ENCODE measurements at regions not wholly inside any gene's neighbourhood (a gene's known extent, or its start where the extent isn't known, plus 50 kb on each side); places are given as distances from the start of the nearest gene placed in this dataset.

- TF ChIP-seq, protein P1, sequence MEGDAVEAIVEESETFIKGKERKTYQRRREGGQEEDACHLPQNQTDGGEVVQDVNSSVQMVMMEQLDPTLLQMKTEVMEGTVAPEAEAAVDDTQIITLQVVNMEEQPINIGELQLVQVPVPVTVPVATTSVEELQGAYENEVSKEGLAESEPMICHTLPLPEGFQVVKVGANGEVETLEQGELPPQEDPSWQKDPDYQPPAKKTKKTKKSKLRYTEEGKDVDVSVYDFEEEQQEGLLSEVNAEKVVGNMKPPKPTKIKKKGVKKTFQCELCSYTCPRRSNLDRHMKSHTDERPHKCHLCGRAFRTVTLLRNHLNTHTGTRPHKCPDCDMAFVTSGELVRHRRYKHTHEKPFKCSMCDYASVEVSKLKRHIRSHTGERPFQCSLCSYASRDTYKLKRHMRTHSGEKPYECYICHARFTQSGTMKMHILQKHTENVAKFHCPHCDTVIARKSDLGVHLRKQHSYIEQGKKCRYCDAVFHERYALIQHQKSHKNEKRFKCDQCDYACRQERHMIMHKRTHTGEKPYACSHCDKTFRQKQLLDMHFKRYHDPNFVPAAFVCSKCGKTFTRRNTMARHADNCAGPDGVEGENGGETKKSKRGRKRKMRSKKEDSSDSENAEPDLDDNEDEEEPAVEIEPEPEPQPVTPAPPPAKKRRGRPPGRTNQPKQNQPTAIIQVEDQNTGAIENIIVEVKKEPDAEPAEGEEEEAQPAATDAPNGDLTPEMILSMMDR (IDR thresholded peaks at IDR 0.05) = no peak
These were observed 50.7 kb upstream of the NOCT start for GRCh38 chr4:138964716-138965426.

- TF ChIP-seq, protein P1 (IDR thresholded peaks at IDR 0.05) = no peak
These were observed 52.2 kb upstream of the NOCT start for GRCh38 chr4:138963412-138963811.

- TF ChIP-seq, protein P1 (IDR thresholded peaks at IDR 0.05) = no peak
These were observed 53.9 kb upstream of the NOCT start for GRCh38 chr4:138961664-138962063.

DNA sequence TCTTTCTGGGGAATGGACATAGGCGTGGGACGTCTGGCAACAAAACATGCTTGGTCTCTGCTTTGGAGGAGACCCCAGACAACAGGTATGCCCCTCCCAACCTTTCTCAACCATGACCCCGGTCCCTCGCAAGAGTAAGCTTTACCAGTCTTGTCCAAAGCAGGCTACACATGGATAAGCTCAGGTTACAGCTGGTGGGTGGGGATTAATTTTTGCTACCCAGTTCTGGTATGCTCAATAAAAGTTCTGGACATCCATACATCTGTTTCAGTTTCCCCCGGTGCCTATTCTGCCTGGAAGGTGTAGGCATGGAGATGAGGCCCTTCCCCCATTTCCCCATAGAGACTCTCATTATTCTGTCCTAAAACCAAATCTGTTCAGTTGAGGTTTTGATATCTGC, 54.5 kb upstream of the NOCT start:
- TF ChIP-seq, protein P1 (IDR thresholded peaks at IDR 0.05) = no peak

DNA sequence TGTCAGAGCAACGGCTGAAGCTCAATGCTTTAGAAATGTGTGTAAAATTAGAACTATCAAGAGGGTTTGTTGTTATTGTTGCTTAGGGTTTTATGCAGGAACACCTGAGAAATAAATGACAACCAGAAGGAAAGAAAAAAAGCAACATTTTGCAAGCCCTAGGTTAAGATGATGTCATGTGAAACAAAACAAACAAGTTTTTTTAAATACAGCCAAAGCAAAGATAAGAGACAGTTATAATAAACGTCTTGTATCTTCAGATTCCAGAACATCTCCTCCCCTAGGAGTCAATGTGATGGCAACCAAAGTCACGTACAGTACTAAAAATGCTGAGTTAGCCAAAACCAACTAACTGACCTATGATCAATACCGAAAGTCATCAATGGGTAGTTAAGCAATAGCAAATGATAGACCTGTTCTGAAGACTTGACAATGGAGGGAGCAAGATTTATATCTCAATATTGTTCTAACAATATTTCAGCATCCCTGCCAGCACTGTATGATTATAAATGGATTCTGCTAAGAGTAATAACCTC, 55.3 kb upstream of the NOCT start:
- TF ChIP-seq, protein P1 (IDR thresholded peaks at IDR 0.05) = no peak

DNA sequence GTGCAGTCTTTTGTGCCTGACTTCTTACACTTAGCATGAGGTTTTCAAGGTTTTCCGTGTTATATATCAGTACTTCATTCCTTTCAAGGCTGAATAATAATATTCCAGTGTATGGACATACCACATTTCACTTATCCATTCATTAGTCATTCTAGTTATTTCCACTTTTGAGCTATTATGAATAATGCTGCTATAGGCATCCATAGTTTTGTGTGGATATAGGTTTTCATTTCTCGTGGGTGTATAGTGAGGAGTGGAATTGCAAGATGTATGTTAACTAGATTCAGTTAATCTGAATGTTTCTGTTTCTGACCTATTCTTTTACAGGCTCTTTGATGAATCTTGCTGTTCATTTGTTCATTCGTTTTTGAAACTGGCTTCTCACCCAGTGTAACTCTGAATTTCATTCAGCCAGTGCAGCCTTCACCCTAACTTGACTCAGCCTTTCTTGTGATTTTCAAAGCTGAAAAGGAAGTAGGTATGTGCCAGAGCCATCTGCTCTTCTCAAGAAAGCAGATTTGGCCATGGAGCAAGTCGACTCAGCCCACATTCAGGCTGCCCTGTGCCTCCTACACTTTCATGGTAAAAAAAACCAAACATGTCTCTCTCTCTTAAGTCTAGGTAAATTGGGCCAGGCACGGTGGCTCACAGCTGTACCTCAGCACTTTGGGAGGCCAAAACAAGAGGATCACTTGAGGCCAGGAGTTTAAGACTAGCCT, 56.3 kb upstream of the NOCT start:
- TF ChIP-seq, protein P1 (IDR thresholded peaks at IDR 0.05) = no peak

GRCh38 chr4:138958519-138958918, 57.1 kb upstream of the NOCT start:
- TF ChIP-seq, protein P1 (IDR thresholded peaks at IDR 0.05) = no peak

Measured in LNCAP (cell line).